ENCODE measurements at regions not wholly inside any gene's neighbourhood (a gene's known extent, or its start where the extent isn't known, plus 50 kb on each side); places are given as distances from the start of the nearest gene placed in this dataset.

- TF ChIP-seq CTCF (IDR thresholded peaks at IDR 0.05) = no peak
- TF ChIP-seq EP300 (IDR thresholded peaks at IDR 0.05) = no peak
Observed at GRCh38 chr5:87132696-87133095, 135.0 kb upstream of the RASA1 start.
